NT2/D1 (cell line): ENCODE measurements at regions not wholly inside any gene's neighbourhood (a gene's known extent, or its start where the extent isn't known, plus 50 kb on each side); places are given as distances from the start of the nearest gene placed in this dataset.
"Not testable (repeated sequence)": the region's sequence is repeated elsewhere in the genome, so short reads cannot be mapped to it uniquely, and the experiment has no call there.

Source experiments
- SUZ12 ChIP-seq: IDR thresholded peaks from 2 replicates; pipeline ENCODE4 v1.6.1; 2011; ENCODE audit not compliant: insufficient read length, insufficient read depth; ENCODE audit errors: extremely low read depth
- YY1 ChIP-seq: IDR thresholded peaks from 2 replicates; pipeline ENCODE4 v1.6.1; 2011; ENCODE audit not compliant: insufficient read length, insufficient read depth
- ZNF274 ChIP-seq: IDR thresholded peaks from 2 replicates; pipeline ENCODE4 v1.6.1; 2011; ENCODE audit warnings: mild to moderate bottlenecking, low read depth, low read length

DNA sequence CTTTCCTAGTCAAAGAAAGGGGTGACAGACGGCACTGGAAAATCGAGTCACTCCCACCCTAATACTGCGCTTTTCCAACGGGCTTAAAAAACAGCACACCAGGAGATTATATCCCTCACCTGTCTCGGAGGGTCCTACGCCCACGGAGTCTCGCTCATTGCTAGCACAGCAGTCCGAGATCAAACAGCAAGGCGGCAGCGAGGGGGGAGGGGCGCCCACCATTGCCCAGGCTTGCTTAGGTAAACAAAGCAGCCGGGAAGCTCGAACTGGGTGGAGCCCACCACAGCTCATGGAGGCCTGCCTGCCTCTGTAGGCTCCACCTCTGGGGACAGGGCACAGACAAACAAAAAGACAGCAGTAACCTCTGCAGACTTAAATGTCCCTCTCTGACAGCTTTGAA is 280.7 kb downstream of the TFAP2A start:
- TF ChIP-seq YY1, ZNF274, SUZ12: not testable (repeated sequence)
